HG02610 (cell line): ENCODE measurements at regions not wholly inside any gene's neighbourhood (a gene's known extent, or its start where the extent isn't known, plus 50 kb on each side); places are given as distances from the start of the nearest gene placed in this dataset.
"Not testable (repeated sequence)": the region's sequence is repeated elsewhere in the genome, so short reads cannot be mapped to it uniquely, and the experiment has no call there.

Source experiments
- ATAC-seq: cut with Tn5 transposase; IDR thresholded peaks from one replicate; pipeline ENCODE4 v1.9.1; 2021; ENCODE audit warnings: mild to moderate bottlenecking, moderate library complexity; ENCODE audit not compliant: unreplicated experiment

GRCh38 chr6:16950825-16951495, 150.9 kb upstream of the STMND1 start:
- ATAC-seq: no peak

GRCh38 chr6:16950302-16950701, 151.5 kb upstream of the STMND1 start:
- ATAC-seq: no peak

- ATAC-seq: no peak
Observed at GRCh38 chr6:16949716-16950115, 152.1 kb upstream of the STMND1 start.

- ATAC-seq: no peak
Observed at GRCh38 chr6:16948396-16948795, 153.5 kb upstream of the STMND1 start.

- ATAC-seq: no peak
Observed at GRCh38 chr6:16947375-16948015, 154.4 kb upstream of the STMND1 start.

- ATAC-seq: no peak
Observed at GRCh38 chr6:16944596-16944995, 157.3 kb upstream of the STMND1 start.

GRCh38 chr6:16939839-16940238, 162.0 kb upstream of the STMND1 start:
- no peak for ATAC-seq

GRCh38 chr6:16939351-16939750, 162.5 kb upstream of the STMND1 start:
- no peak for ATAC-seq

- no peak for ATAC-seq
Observed at GRCh38 chr6:16936893-16937292, 165.0 kb upstream of the STMND1 start.

- ATAC-seq: no peak
Observed at GRCh38 chr6:16933961-16934360, 167.9 kb upstream of the STMND1 start.

- no peak for ATAC-seq
Observed at GRCh38 chr6:16933532-16933931, 168.3 kb upstream of the STMND1 start.

- ATAC-seq: no peak
Observed at GRCh38 chr6:16932920-16933319, 168.9 kb upstream of the STMND1 start.

GRCh38 chr6:16931079-16931478, 169.8 kb upstream of the ATXN1 start:
- ATAC-seq: not testable (repeated sequence)

- no peak for ATAC-seq
Observed at GRCh38 chr6:16930432-16930831, 169.2 kb upstream of the ATXN1 start.

- ATAC-seq: no peak
Observed at GRCh38 chr6:16929809-16930208, 168.5 kb upstream of the ATXN1 start.

- no peak for ATAC-seq
Observed at GRCh38 chr6:16928387-16928786, 167.1 kb upstream of the ATXN1 start.

- ATAC-seq: no peak
Observed at GRCh38 chr6:16927205-16927604, 165.9 kb upstream of the ATXN1 start.

- no peak for ATAC-seq
Observed at GRCh38 chr6:16925461-16925860, 164.2 kb upstream of the ATXN1 start.

- ATAC-seq: no peak
Observed at GRCh38 chr6:16922282-16922681, 161.0 kb upstream of the ATXN1 start.

GRCh38 chr6:16921399-16922110, 160.3 kb upstream of the ATXN1 start:
- ATAC-seq: no peak

GRCh38 chr6:16918586-16918985, 157.3 kb upstream of the ATXN1 start:
- ATAC-seq: no peak

- no peak for ATAC-seq
Observed at GRCh38 chr6:16914184-16914583, 152.9 kb upstream of the ATXN1 start.
